ENCODE measurements at regions not wholly inside any gene's neighbourhood (a gene's known extent, or its start where the extent isn't known, plus 50 kb on each side); places are given as distances from the start of the nearest gene placed in this dataset.

DNA sequence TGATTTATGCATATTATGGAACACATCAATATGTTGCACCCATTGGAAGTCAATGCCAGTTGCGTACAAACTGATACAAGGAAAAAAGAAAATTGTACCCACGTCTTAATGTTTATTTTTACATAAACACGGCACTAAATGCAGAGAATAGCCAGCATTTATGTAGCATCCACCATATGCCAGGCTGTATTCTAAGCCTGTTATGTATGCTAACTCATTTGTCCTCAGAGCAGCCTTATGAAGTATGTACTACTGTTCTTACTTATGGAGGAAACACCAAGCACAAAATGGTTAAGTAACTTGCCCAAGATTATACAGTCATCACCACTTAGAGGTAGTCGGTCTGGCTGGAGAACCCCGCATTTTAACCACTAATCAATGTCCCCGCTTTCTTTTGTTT, 837.9 kb upstream of the RBFOX1 start:
- RAD21 ChIA-PET (ENCODE audit: low non-redundant PET in 1 of 2, low total read pairs in 2 of 2, uncharacterized antibody in 2 of 2, unreplicated experiment in 2 of 2): no interaction called here
- no peaks in the 10 kb centered on the region for H3K36me3 ChIP-seq (ENCODE audit: control insufficient read depth in 1 of 2, insufficient read depth in 2 of 2, low read length in 2 of 2)
- no TSS peak for BruUV-seq (replicated peaks)
- H3K4me1 ChIP-seq (ENCODE audit: control insufficient read depth in 1 of 2, insufficient read depth in 2 of 2, low read length in 2 of 2): no peaks in the 10 kb centered on the region
- H3K4me3 ChIP-seq (replicated peaks in 1 of 2; ENCODE audit: low read depth in 1 of 2, low read length in 2 of 2): no peak overlapping the region
- no peak overlapping the region for H3K4me2 ChIP-seq (ENCODE audit: low read length)
- no peaks in the 10 kb centered on the region for H3K79me2 ChIP-seq (ENCODE audit: insufficient read depth, low read length)
- H3K27me3 ChIP-seq (ENCODE audit: insufficient read depth, low read length): no peaks in the 10 kb centered on the region
- no peak for DNase-seq (ENCODE audit: low read depth, low spot score)
- no peak overlapping the region for H3K9ac ChIP-seq (ENCODE audit: low read length)
- POLR2A ChIA-PET: no interaction called here
- ATAC-seq: no peak
- CTCF ChIA-PET: no interaction called here
- no peak overlapping the region for H2AFZ ChIP-seq (ENCODE audit: low read depth, low read length, poor library complexity, severe bottlenecking)
- no peaks in the 10 kb centered on the region for H3K9me2 ChIP-seq (ENCODE audit: insufficient read depth)
- TF ChIP-seq POLR2A (IDR thresholded peaks at IDR 0.05; ENCODE audit: borderline replicate concordance, extremely low read depth, insufficient read depth, insufficient read length) (no peak), SRF (IDR thresholded peaks at IDR 0.05; ENCODE audit: low read depth) (no peak), CBX3 (IDR thresholded peaks at IDR 0.05; ENCODE audit: low read depth) (no peak), TCF7L2 (IDR thresholded peaks at IDR 0.05; ENCODE audit: borderline replicate concordance, extremely low read depth, insufficient read depth, insufficient read length) (no peak)
- no peaks in the 10 kb centered on the region for H4K20me1 ChIP-seq (ENCODE audit: insufficient read depth)
- H3K27ac ChIP-seq (ENCODE audit: low read depth, low read length): no peak overlapping the region
- no peaks in the 10 kb centered on the region for H3K9me3 ChIP-seq (ENCODE audit: control insufficient read depth in 1 of 2, insufficient read depth in 1 of 2, low read depth in 1 of 2, low read length in 2 of 2)
- intact Hi-C loops (cut with micrococcal nuclease): no loop called here

DNA sequence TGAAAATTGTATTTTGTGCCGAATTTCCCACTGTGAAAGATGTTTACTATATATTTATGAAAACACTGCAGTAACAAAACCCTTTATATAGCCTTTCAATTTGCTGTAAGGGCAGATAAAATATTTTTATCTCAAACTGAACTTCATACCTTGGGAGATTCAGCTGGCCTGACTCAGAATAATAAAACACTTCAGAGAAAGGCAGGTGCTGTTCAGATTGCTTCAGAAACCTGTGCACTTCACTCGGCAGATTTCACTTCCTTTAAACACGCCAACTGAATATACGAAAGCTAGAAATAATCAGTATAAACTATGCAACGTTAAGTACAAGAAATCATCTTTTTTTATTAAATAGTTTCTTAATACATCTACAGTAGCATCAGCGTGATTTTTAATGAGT, 839.1 kb upstream of the RBFOX1 start:
- no peaks in the 10 kb centered on the region for H3K36me3 ChIP-seq (ENCODE audit: control insufficient read depth in 1 of 2, insufficient read depth in 2 of 2, low read length in 2 of 2)
- H3K4me1 ChIP-seq (ENCODE audit: control insufficient read depth in 1 of 2, insufficient read depth in 2 of 2, low read length in 2 of 2): no peaks in the 10 kb centered on the region
- intact Hi-C loops (cut with micrococcal nuclease): no loop called here
- CTCF ChIA-PET: no interaction called here
- no peak overlapping the region for H3K9ac ChIP-seq (ENCODE audit: low read length)
- ATAC-seq: no peak
- H4K20me1 ChIP-seq (ENCODE audit: insufficient read depth): no peaks in the 10 kb centered on the region
- H3K9me2 ChIP-seq (ENCODE audit: insufficient read depth): no peaks in the 10 kb centered on the region
- H3K4me3 ChIP-seq (replicated peaks in 1 of 2; ENCODE audit: low read depth in 1 of 2, low read length in 2 of 2): no peak overlapping the region
- H3K4me2 ChIP-seq (ENCODE audit: low read length): no peak overlapping the region
- H2AFZ ChIP-seq (ENCODE audit: low read depth, low read length, poor library complexity, severe bottlenecking): no peak overlapping the region
- no TSS peak for BruUV-seq (replicated peaks)
- no peaks in the 10 kb centered on the region for H3K9me3 ChIP-seq (ENCODE audit: control insufficient read depth in 1 of 2, insufficient read depth in 1 of 2, low read depth in 1 of 2, low read length in 2 of 2)
- H3K79me2 ChIP-seq (ENCODE audit: insufficient read depth, low read length): no peaks in the 10 kb centered on the region
- POLR2A ChIA-PET: no interaction called here
- RAD21 ChIA-PET (ENCODE audit: low non-redundant PET in 1 of 2, low total read pairs in 2 of 2, uncharacterized antibody in 2 of 2, unreplicated experiment in 2 of 2): no interaction called here
- H3K27me3 ChIP-seq (ENCODE audit: insufficient read depth, low read length): no peaks in the 10 kb centered on the region
- DNase-seq (ENCODE audit: low read depth, low spot score): no peak
- H3K27ac ChIP-seq (ENCODE audit: low read depth, low read length): no peak overlapping the region
- no peak for TF ChIP-seq SIN3A (IDR thresholded peaks at IDR 0.05; ENCODE audit: low read depth)

DNA sequence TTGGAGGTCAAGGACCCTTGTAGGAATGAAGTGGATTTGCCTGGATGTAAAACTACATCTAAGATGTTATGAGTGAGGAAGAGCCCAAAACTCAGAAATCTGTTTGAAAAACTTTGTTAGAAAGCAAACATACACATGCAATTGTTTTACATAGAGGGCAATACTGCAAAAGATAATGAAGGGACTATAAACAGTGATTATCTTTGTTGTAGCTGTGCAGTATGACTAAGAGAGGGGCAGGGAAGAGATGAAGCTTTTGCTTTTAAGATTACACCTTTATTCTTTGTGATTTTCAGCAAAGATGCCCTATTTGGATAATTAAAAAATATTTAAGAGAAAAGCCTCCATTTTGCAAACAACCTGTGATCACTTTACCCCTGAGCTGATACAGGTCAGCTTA, 839.9 kb upstream of the RBFOX1 start:
- Histone ChIP-seq H3K4me1 (ENCODE audit: control insufficient read depth in 1 of 2, insufficient read depth in 2 of 2, low read length in 2 of 2) (no peaks in the 10 kb centered on the region), H4K20me1 (ENCODE audit: insufficient read depth) (no peaks in the 10 kb centered on the region), H3K9me3 (ENCODE audit: control insufficient read depth in 1 of 2, insufficient read depth in 1 of 2, low read depth in 1 of 2, low read length in 2 of 2) (no peaks in the 10 kb centered on the region), H3K79me2 (ENCODE audit: insufficient read depth, low read length) (no peaks in the 10 kb centered on the region), H3K4me2 (ENCODE audit: low read length) (no peak overlapping the region), H3K4me3 (replicated peaks in 1 of 2; ENCODE audit: low read depth in 1 of 2, low read length in 2 of 2) (no peak overlapping the region), H3K27me3 (ENCODE audit: insufficient read depth, low read length) (no peaks in the 10 kb centered on the region), H3K9me2 (ENCODE audit: insufficient read depth) (no peaks in the 10 kb centered on the region), H2AFZ (ENCODE audit: low read depth, low read length, poor library complexity, severe bottlenecking) (no peak overlapping the region), H3K27ac (ENCODE audit: low read depth, low read length) (no peak overlapping the region), H3K36me3 (ENCODE audit: control insufficient read depth in 1 of 2, insufficient read depth in 2 of 2, low read length in 2 of 2) (no peaks in the 10 kb centered on the region), H3K9ac (ENCODE audit: low read length) (no peak overlapping the region)
- BruUV-seq (replicated peaks): no TSS peak
- ATAC-seq (no peak), DNase-seq (ENCODE audit: low read depth, low spot score) (no peak)
- intact Hi-C loops (cut with micrococcal nuclease): no loop called here
- ChIA-PET POLR2A (no interaction called here), CTCF (no interaction called here), RAD21 (ENCODE audit: low non-redundant PET in 1 of 2, low total read pairs in 2 of 2, uncharacterized antibody in 2 of 2, unreplicated experiment in 2 of 2) (no interaction called here)
- TF ChIP-seq ZNF274 (IDR thresholded peaks at IDR 0.05; ENCODE audit: low read depth, low read length) (no peak), TCF7L2 (IDR thresholded peaks at IDR 0.05; ENCODE audit: borderline replicate concordance, extremely low read depth, insufficient read depth, insufficient read length) (no peak), RAD21 (IDR thresholded peaks at IDR 0.05; ENCODE audit: low read depth) (no peak), EZH2phosphoT487 (IDR thresholded peaks at IDR 0.05; ENCODE audit: borderline replicate concordance) (no peak), JUND (IDR thresholded peaks at IDR 0.05) (no peak), POLR2AphosphoS5 (IDR thresholded peaks at IDR 0.05; ENCODE audit: low read depth, low read length) (no peak), ZFX (IDR thresholded peaks at IDR 0.05) (no peak), CEBPB (IDR thresholded peaks at IDR 0.05; ENCODE audit: low read depth) (no peak), POLR2A (IDR thresholded peaks at IDR 0.05; ENCODE audit: borderline replicate concordance, extremely low read depth, insufficient read depth, insufficient read length) (no peak), SRF (IDR thresholded peaks at IDR 0.05; ENCODE audit: low read depth) (no peak)
- TF ChIP-seq, protein P1, sequence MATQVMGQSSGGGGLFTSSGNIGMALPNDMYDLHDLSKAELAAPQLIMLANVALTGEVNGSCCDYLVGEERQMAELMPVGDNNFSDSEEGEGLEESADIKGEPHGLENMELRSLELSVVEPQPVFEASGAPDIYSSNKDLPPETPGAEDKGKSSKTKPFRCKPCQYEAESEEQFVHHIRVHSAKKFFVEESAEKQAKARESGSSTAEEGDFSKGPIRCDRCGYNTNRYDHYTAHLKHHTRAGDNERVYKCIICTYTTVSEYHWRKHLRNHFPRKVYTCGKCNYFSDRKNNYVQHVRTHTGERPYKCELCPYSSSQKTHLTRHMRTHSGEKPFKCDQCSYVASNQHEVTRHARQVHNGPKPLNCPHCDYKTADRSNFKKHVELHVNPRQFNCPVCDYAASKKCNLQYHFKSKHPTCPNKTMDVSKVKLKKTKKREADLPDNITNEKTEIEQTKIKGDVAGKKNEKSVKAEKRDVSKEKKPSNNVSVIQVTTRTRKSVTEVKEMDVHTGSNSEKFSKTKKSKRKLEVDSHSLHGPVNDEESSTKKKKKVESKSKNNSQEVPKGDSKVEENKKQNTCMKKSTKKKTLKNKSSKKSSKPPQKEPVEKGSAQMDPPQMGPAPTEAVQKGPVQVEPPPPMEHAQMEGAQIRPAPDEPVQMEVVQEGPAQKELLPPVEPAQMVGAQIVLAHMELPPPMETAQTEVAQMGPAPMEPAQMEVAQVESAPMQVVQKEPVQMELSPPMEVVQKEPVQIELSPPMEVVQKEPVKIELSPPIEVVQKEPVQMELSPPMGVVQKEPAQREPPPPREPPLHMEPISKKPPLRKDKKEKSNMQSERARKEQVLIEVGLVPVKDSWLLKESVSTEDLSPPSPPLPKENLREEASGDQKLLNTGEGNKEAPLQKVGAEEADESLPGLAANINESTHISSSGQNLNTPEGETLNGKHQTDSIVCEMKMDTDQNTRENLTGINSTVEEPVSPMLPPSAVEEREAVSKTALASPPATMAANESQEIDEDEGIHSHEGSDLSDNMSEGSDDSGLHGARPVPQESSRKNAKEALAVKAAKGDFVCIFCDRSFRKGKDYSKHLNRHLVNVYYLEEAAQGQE (IDR thresholded peaks at IDR 0.05; ENCODE audit: low read depth): no peak
